Karpas-422 (cell line): ENCODE measurements at regions not wholly inside any gene's neighbourhood (a gene's known extent, or its start where the extent isn't known, plus 50 kb on each side); places are given as distances from the start of the nearest gene placed in this dataset.

Experiments used
- DNase-seq: peaks from one replicate; pipeline ENCODE4 v3.0.0-alpha.2; 2015
- H2AFZ ChIP-seq: fragments of 200-600 bp; sonication (generic); 2 replicates; pipeline ENCODE4 v1.6.1; 2014; ENCODE audit warnings: antibody characterized with exemption, low read length, mixed read lengths
- H3K27ac ChIP-seq: fragments of 200-600 bp; sonication (generic); 2 replicates; pipeline ENCODE4 v1.5.1; 2014; ENCODE audit warnings: mild to moderate bottlenecking, low read length, moderate library complexity
- H3K27me3 ChIP-seq: fragments of 200-600 bp; sonication (generic); 2 replicates; pipeline ENCODE4 v1.6.1; 2014; ENCODE audit warnings: low read length, mixed read lengths
- H3K36me3 ChIP-seq: fragments of 200-600 bp; sonication (generic); 2 replicates; pipeline ENCODE4 v1.6.1; 2014; ENCODE audit warnings: low read length, mixed read lengths; ENCODE audit not compliant: insufficient read depth
- H3K4me1 ChIP-seq: fragments of 200-600 bp; sonication (generic); 2 replicates; pipeline ENCODE4 v1.6.1; 2014; ENCODE audit warnings: mild to moderate bottlenecking, low read length, mixed read lengths
- H3K4me2 ChIP-seq: fragments of 200-600 bp; sonication (generic); 2 replicates; pipeline ENCODE4 v1.6.1; 2014; ENCODE audit warnings: low read length, low read depth, mild to moderate bottlenecking; ENCODE audit not compliant: poor library complexity, severe bottlenecking
- H3K4me3 ChIP-seq: fragments of 200-600 bp; sonication (generic); 2 replicates; pipeline ENCODE4 v1.5.1; 2014; ENCODE audit warnings: mild to moderate bottlenecking, antibody characterized with exemption, low read length, mixed read lengths
- H3K79me2 ChIP-seq: fragments of 200-600 bp; sonication (generic); 2 replicates; pipeline ENCODE4 v1.6.1; 2014; ENCODE audit warnings: mild to moderate bottlenecking, low read length, mixed read lengths
- H3K9ac ChIP-seq: fragments of 200-600 bp; sonication (generic); 2 replicates; pipeline ENCODE4 v1.6.0; 2014; ENCODE audit warnings: low read length
- H3K9me2 ChIP-seq: fragments of 200-600 bp; sonication (generic), shearing (Covaris generic); replicated peaks from 2 replicates; pipeline ENCODE4 v1.6.0; 2014; ENCODE audit warnings: mild to moderate bottlenecking, low read length, moderate library complexity; ENCODE audit not compliant: insufficient read depth
- H3K9me3 ChIP-seq: fragments of 300-700, 200-600 bp; sonication (generic); 2 replicates; pipeline ENCODE4 v1.6.1; 2014; ENCODE audit warnings: low read length, mixed read lengths
- H4K20me1 ChIP-seq: fragments of 200-600 bp; sonication (generic); 2 replicates; pipeline ENCODE4 v1.6.1; 2014; ENCODE audit warnings: mild to moderate bottlenecking, antibody characterized with exemption, low read length, low read depth; ENCODE audit not compliant: insufficient read depth

DNA sequence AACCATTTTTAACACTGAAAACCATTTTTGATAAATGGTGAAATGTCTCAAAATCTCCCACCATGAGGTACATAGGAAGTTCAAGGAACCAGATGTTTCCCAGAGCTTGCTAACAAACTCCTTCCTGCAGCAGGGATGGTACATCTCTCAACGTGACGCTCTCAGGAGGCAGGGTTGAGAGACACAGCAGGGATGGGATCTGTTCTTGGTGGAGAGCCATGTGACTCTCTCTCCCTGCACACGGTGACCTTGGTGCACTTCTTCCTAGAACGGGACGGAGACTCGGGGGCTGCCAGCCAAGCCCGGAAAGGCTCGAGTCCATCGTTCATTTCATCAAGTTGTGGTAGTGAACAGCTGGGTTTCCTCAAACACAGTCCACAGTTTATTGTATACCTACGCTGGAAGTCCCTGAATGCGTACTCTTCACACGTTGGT, 94.2 kb downstream of the FAM50B start:
- no peaks in the 10 kb centered on the region for H3K27me3 ChIP-seq
- H3K36me3 ChIP-seq, result no peaks in the 10 kb centered on the region
- no peak overlapping the region for H3K27ac ChIP-seq
- no peaks in the 10 kb centered on the region for H3K4me1 ChIP-seq
- H3K4me3 ChIP-seq, result no peak overlapping the region
- H4K20me1 ChIP-seq, result no peaks in the 10 kb centered on the region
- no peaks in the 10 kb centered on the region for H3K9me3 ChIP-seq
- no peak overlapping the region for H3K9ac ChIP-seq
- no peaks in the 10 kb centered on the region for H3K79me2 ChIP-seq
- H3K9me2 ChIP-seq, result no peaks in the 10 kb centered on the region
- H3K4me2 ChIP-seq, result no peak overlapping the region
- no peak for DNase-seq
- no peak overlapping the region for H2AFZ ChIP-seq

DNA sequence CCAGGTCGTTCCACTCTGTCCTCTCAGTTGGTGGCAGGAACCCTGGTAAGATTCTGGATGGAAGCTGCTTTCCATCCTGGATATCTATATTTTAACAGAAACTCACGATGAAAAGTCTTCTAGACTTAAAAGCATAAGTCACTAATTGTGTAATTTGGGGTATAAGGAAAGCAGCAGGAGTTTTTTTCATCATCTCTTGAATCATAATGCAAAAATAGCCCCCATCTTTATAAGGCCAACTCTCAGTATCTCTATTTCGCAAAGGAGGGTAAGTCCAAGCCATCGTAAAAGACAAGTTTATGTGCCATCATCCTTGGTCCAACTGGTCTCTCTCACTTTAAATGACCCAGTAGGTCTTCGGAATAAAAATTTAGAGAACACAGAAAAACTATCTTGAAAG, 95.1 kb downstream of the FAM50B start:
- no peaks in the 10 kb centered on the region for H3K4me1 ChIP-seq
- no peaks in the 10 kb centered on the region for H3K9me3 ChIP-seq
- no peak overlapping the region for H3K27ac ChIP-seq
- H3K4me2 ChIP-seq, result no peak overlapping the region
- H3K27me3 ChIP-seq, result no peaks in the 10 kb centered on the region
- H4K20me1 ChIP-seq, result no peaks in the 10 kb centered on the region
- H3K4me3 ChIP-seq, result no peak overlapping the region
- H3K9ac ChIP-seq, result no peak overlapping the region
- DNase-seq, result no peak
- no peak overlapping the region for H2AFZ ChIP-seq
- H3K36me3 ChIP-seq, result no peaks in the 10 kb centered on the region
- no peaks in the 10 kb centered on the region for H3K79me2 ChIP-seq
- H3K9me2 ChIP-seq, result no peaks in the 10 kb centered on the region

DNA sequence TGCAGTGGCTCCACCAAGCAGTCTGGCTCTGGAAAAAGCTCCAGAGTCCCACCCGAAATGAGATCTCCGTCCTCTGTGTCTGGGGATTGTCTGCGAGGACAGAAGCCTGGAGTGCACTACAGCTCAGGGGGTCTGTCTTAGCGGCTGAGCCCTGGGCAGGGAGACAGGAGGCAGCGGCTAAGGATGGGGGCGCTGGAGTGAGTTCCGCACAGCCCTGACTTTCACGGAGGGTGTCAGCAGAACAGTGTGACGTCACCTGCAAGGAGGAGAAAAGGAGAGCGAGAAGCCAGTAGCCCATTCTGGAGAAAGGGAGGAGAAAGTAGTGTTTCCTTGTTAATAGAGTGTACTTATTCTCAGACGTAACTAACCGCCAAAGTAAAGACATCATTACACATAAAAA, 97.6 kb downstream of the FAM50B start:
- no peak overlapping the region for H2AFZ ChIP-seq

DNA sequence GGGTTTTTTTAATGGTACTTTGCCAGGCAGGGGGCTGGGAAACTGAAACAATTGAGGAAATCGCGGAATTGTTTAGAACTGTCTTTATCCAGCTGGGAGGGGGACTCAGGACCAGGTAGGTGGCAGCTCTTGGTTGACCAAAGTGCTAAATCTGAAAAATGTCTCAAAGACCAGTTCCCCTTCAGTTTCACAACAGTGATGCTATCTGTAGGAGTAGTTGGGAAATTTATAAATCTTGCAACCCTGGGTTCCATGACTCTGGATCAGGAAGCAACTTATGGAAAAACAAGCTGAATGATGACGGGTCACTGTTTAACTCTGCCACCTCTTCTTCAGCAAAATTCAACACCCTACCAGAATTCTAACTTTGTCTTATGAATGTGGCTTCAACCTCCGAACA, 99.7 kb downstream of the FAM50B start:
- Histone ChIP-seq H3K27ac (no peak overlapping the region), H2AFZ (no peak overlapping the region)

More for the DNA sequence above, 97.6 kb downstream of the FAM50B start:
- H3K36me3 ChIP-seq, result no peaks in the 10 kb centered on the region
- H3K4me2 ChIP-seq, result no peak overlapping the region
- no peaks in the 10 kb centered on the region for H4K20me1 ChIP-seq
- no peak overlapping the region for H3K27ac ChIP-seq
- no peaks in the 10 kb centered on the region for H3K79me2 ChIP-seq
- H3K4me3 ChIP-seq, result no peak overlapping the region
- no peaks in the 10 kb centered on the region for H3K9me2 ChIP-seq
- H3K9ac ChIP-seq, result no peak overlapping the region
- H3K9me3 ChIP-seq, result no peaks in the 10 kb centered on the region
- H3K4me1 ChIP-seq, result no peaks in the 10 kb centered on the region
- DNase-seq, result no peak
- no peaks in the 10 kb centered on the region for H3K27me3 ChIP-seq

DNA sequence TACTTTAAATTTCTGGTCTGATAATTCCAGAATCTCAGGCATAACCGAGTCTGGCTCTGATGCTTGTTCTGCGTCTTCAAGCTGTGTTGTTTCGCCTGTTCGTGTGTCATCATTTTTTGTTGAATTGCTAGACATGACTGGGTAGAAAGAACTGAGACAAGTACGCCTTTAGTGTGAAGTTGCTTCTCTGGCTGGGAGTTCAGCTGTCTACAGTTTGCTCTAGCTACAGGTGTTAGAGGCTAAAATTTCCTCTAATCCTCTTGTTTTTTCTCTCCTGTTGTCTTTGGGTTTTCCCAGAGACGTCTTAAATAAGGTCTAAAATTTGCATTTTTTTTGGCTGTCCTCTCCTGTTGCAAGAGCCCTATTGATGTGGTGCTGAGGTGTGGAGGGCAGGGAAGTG, 100.3 kb downstream of the FAM50B start:
- no peak overlapping the region for H3K4me3 ChIP-seq

More for the DNA sequence above, 99.7 kb downstream of the FAM50B start:
- H3K9me2 ChIP-seq, result no peaks in the 10 kb centered on the region
- no peaks in the 10 kb centered on the region for H4K20me1 ChIP-seq
- H3K4me1 ChIP-seq, result no peaks in the 10 kb centered on the region
- no peak overlapping the region for H3K4me2 ChIP-seq
- H3K36me3 ChIP-seq, result no peaks in the 10 kb centered on the region
- no peaks in the 10 kb centered on the region for H3K9me3 ChIP-seq
- no peak overlapping the region for H3K9ac ChIP-seq
- DNase-seq, result no peak
- H3K4me3 ChIP-seq, result no peak overlapping the region
- H3K27me3 ChIP-seq, result no peaks in the 10 kb centered on the region
- no peaks in the 10 kb centered on the region for H3K79me2 ChIP-seq

DNA sequence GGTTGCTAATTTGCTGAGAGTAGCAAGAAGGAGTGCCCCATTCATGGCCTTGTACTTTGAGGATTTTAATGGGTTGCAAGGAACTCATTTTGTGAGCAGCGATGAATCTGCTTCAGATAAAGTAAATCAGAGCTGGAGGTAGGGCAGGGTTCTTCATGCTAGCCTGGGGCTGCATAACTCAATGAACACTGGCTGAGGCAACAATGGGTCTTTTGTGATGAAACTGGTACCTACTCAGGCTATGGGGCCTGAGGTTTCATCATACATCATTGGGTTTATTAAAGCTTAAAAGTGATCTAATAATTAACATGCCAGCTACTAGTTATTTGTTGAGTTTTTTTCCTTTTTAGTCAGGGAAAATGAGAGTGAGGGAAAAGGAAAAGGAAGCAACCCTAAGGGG, 106.9 kb downstream of the FAM50B start:
- Histone ChIP-seq H3K4me1 (no peaks in the 10 kb centered on the region), H3K9me2 (no peaks in the 10 kb centered on the region), H3K9ac (no peak overlapping the region), H3K79me2 (no peaks in the 10 kb centered on the region), H3K9me3 (no peaks in the 10 kb centered on the region), H3K4me3 (no peak overlapping the region), H3K27me3 (no peaks in the 10 kb centered on the region), H2AFZ (no peak overlapping the region), H3K36me3 (no peaks in the 10 kb centered on the region), H3K4me2 (no peak overlapping the region), H4K20me1 (no peaks in the 10 kb centered on the region), H3K27ac (no peak overlapping the region)
- no peak for DNase-seq

More for the DNA sequence above, 100.3 kb downstream of the FAM50B start:
- Histone ChIP-seq H3K9ac (no peak overlapping the region), H4K20me1 (no peaks in the 10 kb centered on the region), H3K9me3 (no peaks in the 10 kb centered on the region), H3K9me2 (no peaks in the 10 kb centered on the region), H3K4me2 (no peak overlapping the region), H3K27ac (no peak overlapping the region), H3K79me2 (no peaks in the 10 kb centered on the region), H3K36me3 (no peaks in the 10 kb centered on the region), H2AFZ (no peak overlapping the region), H3K27me3 (no peaks in the 10 kb centered on the region), H3K4me1 (no peaks in the 10 kb centered on the region)
- no peak for DNase-seq

DNA sequence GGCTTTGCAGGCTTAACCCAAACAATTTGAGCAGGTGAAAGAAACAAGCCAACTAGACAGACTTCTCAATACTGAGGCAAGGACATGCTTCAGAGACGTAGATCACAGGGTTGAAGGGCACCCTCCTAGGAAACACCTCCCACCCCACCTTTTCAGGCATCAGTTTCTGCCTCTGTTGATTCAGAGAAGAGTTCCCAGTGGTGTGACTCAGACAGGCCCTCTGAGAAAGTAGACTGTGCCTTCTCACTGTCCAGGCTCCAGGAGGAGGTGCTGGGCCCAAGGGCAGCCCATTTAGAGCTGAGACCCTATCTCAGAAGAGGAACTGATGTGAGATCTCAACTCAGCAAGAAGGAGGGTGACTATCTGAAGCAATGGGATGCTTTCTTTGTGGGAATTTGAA, 108.1 kb downstream of the FAM50B start:
- Histone ChIP-seq H3K9ac (no peak overlapping the region), H4K20me1 (no peaks in the 10 kb centered on the region), H3K9me3 (no peaks in the 10 kb centered on the region), H2AFZ (no peak overlapping the region), H3K4me2 (no peak overlapping the region), H3K4me1 (no peaks in the 10 kb centered on the region), H3K36me3 (no peaks in the 10 kb centered on the region), H3K9me2 (no peaks in the 10 kb centered on the region), H3K4me3 (no peak overlapping the region), H3K27ac (no peak overlapping the region), H3K27me3 (no peaks in the 10 kb centered on the region), H3K79me2 (no peaks in the 10 kb centered on the region)
- DNase-seq, result no peak

DNA sequence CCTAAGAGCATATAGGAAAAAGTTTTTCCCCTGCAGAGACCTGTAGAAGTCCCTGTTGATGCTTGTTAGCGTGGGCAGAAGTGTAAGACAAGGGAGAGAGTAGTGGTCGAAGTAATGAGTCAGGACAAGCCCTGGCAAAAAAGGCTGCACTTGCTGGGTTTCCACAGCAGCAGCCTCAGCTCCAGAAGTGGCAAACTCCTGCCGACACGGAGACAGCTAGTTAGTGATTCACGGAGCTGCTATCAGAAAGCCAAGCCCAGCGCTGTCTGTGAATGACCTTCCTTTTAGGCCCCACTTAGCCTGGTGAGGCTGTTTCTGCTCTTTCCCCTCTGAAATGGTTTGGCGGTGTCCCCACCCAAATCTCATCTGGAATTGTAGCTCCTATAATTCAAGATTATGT, 109.1 kb downstream of the FAM50B start:
- H3K79me2 ChIP-seq, result no peaks in the 10 kb centered on the region
- H3K27ac ChIP-seq, result no peak overlapping the region
- no peaks in the 10 kb centered on the region for H3K36me3 ChIP-seq
- H3K4me1 ChIP-seq, result no peaks in the 10 kb centered on the region
- H3K4me3 ChIP-seq, result no peak overlapping the region
- no peaks in the 10 kb centered on the region for H3K9me3 ChIP-seq
- H3K9me2 ChIP-seq, result no peaks in the 10 kb centered on the region
- no peaks in the 10 kb centered on the region for H4K20me1 ChIP-seq
- no peak overlapping the region for H2AFZ ChIP-seq
- peak; percentile 21 for DNase-seq
- H3K4me2 ChIP-seq, result no peak overlapping the region
- no peaks in the 10 kb centered on the region for H3K27me3 ChIP-seq
- H3K9ac ChIP-seq, result no peak overlapping the region

DNA sequence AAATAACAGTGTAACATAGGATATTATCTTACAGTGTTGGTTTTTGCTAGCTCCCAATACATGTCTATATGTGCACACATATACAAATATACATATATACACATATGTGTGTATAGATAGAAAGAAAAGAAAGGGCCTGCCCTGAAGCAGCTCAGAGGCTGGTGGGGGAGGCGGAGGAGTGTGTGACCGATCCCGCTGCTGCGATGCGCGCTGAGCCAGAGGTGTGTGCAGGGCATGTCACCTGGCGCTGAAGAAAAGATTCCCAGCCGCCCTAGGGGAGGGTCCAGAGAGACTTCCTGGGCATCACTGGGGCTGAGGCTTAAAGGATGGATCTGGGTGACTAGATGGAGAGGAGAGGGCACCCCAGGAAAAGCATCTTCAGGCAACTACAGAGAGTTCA, 110.2 kb downstream of the FAM50B start:
- H3K79me2 ChIP-seq, result no peaks in the 10 kb centered on the region
- DNase-seq, result no peak
- H3K27ac ChIP-seq, result no peak overlapping the region
- no peaks in the 10 kb centered on the region for H4K20me1 ChIP-seq
- H3K4me3 ChIP-seq, result no peak overlapping the region
- H3K9me3 ChIP-seq, result no peaks in the 10 kb centered on the region
- no peaks in the 10 kb centered on the region for H3K9me2 ChIP-seq
- no peak overlapping the region for H3K4me2 ChIP-seq
- H3K9ac ChIP-seq, result no peak overlapping the region
- H3K36me3 ChIP-seq, result no peaks in the 10 kb centered on the region
- no peaks in the 10 kb centered on the region for H3K27me3 ChIP-seq
- no peaks in the 10 kb centered on the region for H3K4me1 ChIP-seq
- H2AFZ ChIP-seq, result no peak overlapping the region
